Stomach (tissue), 8 donors: ENCODE measurements at regions not wholly inside any gene's neighbourhood (a gene's known extent, or its start where the extent isn't known, plus 50 kb on each side); places are given as distances from the start of the nearest gene placed in this dataset.
"Not testable (repeated sequence)": the region's sequence is repeated elsewhere in the genome, so short reads cannot be mapped to it uniquely, and the experiment has no call there.

Experiments used
- DNase-seq, 2 donors: peaks; one replicate each; pipeline versions ENCODE4 v3.0.0 to v3.0.0-alpha.2; 2013 to 2019
- H3K27ac ChIP-seq, 5 donors: fragments of 200-600 bp in 4 of 5; sonication (generic) in 4 of 5; one replicate each; pipeline ENCODE4 v1.5.1; 2013 to 2019; ENCODE audit warnings: mild to moderate bottlenecking in 1 of 5, moderate library complexity in 1 of 5
- H3K27me3 ChIP-seq, 3 donors: fragments of 200-600 bp; sonication (generic); one replicate each; pipeline ENCODE4 v1.5.1; 2017 to 2019; ENCODE audit warnings: mixed run types in 1 of 3
- H3K36me3 ChIP-seq, 4 donors: fragments of 200-600 bp; sonication (generic); 1 replicate in 3 of 4; 2 replicates in 1 of 4; pipeline ENCODE4 v1.5.1; 2016 to 2019
- H3K4me1 ChIP-seq, 4 donors: fragments of 200-600 bp; sonication (generic); one replicate each; pipeline ENCODE4 v1.5.1; 2016 to 2019
- H3K4me3 ChIP-seq, 4 donors: fragments of 200-600 bp; sonication (generic) in 3 of 4; one replicate each; pipeline ENCODE4 v1.5.1; 2016 to 2019; ENCODE audit warnings: mild to moderate bottlenecking in 1 of 4
- H3K9me3 ChIP-seq, 4 donors: fragments of 200-600 bp; sonication (generic); one replicate each; pipeline ENCODE4 v1.5.1; 2016 to 2019
- CTCF ChIP-seq, 7 experiments: fragments of 450-650 bp in 4 of 7; fragments of 200-600 bp in 3 of 7; sonication (generic) in 3 of 7; IDR thresholded peaks; one replicate each; pipeline ENCODE4 v1.5.1; 2016 to 2019; ENCODE audit warnings: antibody characterized with exemption in 7 of 7, control low read depth in 2 of 7, mild to moderate bottlenecking in 1 of 7
- EP300 ChIP-seq: sonication (generic); formaldehyde crosslinking; IDR thresholded peaks from one replicate; pipeline ENCODE4 v1.6.1; 2017; ENCODE audit warnings: antibody characterized with exemption
- POLR2A ChIP-seq, 4 donors: fragments of 450-650 bp; IDR thresholded peaks; one replicate each; pipeline ENCODE4 v1.6.1; 2016; ENCODE audit warnings: antibody characterized with exemption in 4 of 4, control low read depth in 2 of 4, mild to moderate bottlenecking in 1 of 4, moderate library complexity in 1 of 4
- POLR2AphosphoS5 ChIP-seq, 3 donors: sonication (generic); formaldehyde crosslinking; IDR thresholded peaks; one replicate each; pipeline ENCODE4 v1.6.1; 2016; ENCODE audit warnings: antibody characterized with exemption in 3 of 3
- WGBS, 5 donors: extraction: QIAGEN DNeasy Blood & Tissue Kit in 3 of 5; methylation state at CpG; one replicate each; pipeline versions ENCODE4 v1.1.5 to v1.1.7; 2013 to 2018; 5-methylcytosine and 5-hydroxymethylcytosine counted together
- intact Hi-C: fragments of 100-400 bp; cut with DNase I; formaldehyde crosslinking; loops from one replicate; pipeline ENCODE4 v1.15.1; 2023; ENCODE audit warnings: low total_unique reads
- donor health status: healthy with polysubstance abuse.
- donor health status: Bipolar disorder and iron deficiency.
- donor health status: healthy.

- 82 to 96% (median 87%) methylated on average over 3 of the region's 3 CpGs for WGBS, 5 donors
- H3K36me3 ChIP-seq, result no peaks in the 10 kb centered on the region
- H3K27ac ChIP-seq, result no peak overlapping the region
- DNase-seq, result no peak
- TF ChIP-seq CTCF (IDR thresholded peaks at IDR 0.05), result no peak
- no peak for TF ChIP-seq POLR2AphosphoS5 (IDR thresholded peaks at IDR 0.05)
- no peak for TF ChIP-seq EP300
- no peak for TF ChIP-seq POLR2A (IDR thresholded peaks at IDR 0.05)
- no peaks in the 10 kb centered on the region for H3K9me3 ChIP-seq
- H3K27me3 ChIP-seq, result peaks cover 0 to 5% (median 0%) of the 10 kb centered on the region in 3 donors
- no peak overlapping the region for H3K4me3 ChIP-seq
- no peaks in the 10 kb centered on the region for H3K4me1 ChIP-seq
- intact Hi-C loops, result no loop called here
Observed at GRCh38 chr7:148515237-148515636, 75.3 kb upstream of the C7orf33 start.

- intact Hi-C loops, result no loop called here
- WGBS, 5 donors, result 71 to 77% (median 73%) methylated on average over 6 of the region's 6 CpGs
- H3K4me1 ChIP-seq, result no peaks in the 10 kb centered on the region
- H3K27ac ChIP-seq, result no peak overlapping the region
- no peak for TF ChIP-seq EP300
- no peak for TF ChIP-seq CTCF (IDR thresholded peaks at IDR 0.05)
- no peak for TF ChIP-seq POLR2AphosphoS5 (IDR thresholded peaks at IDR 0.05)
- no peak for TF ChIP-seq POLR2A (IDR thresholded peaks at IDR 0.05)
- no peak overlapping the region for H3K4me3 ChIP-seq
- no peaks in the 10 kb centered on the region for H3K36me3 ChIP-seq
- peaks cover 0 to 11% (median 5%) of the 10 kb centered on the region in 3 donors for H3K27me3 ChIP-seq
- H3K9me3 ChIP-seq, result no peaks in the 10 kb centered on the region
- no peak for DNase-seq
Observed at GRCh38 chr7:148515728-148516695, 74.6 kb upstream of the C7orf33 start.

- 79 to 86% (median 81%) methylated on average over 4 of the region's 4 CpGs for WGBS, 5 donors
- H3K36me3 ChIP-seq, H3K27ac ChIP-seq, DNase-seq, intact Hi-C loops, H3K4me3 ChIP-seq, H3K9me3 ChIP-seq, H3K4me1 ChIP-seq: not testable (repeated sequence)
- peaks cover 0 to 28% (median 5%) of the 10 kb centered on the region in 3 donors for H3K27me3 ChIP-seq
Observed at GRCh38 chr7:148519386-148519785, 71.2 kb upstream of the C7orf33 start.

GRCh38 chr7:148521271-148521670, 69.3 kb upstream of the C7orf33 start:
- Histone ChIP-seq H3K4me3 (no peak overlapping the region), H3K27ac (no peak overlapping the region), H3K27me3 (peaks cover 0 to 28% (median 5%) of the 10 kb centered on the region in 3 donors), H3K4me1 (no peaks in the 10 kb centered on the region), H3K36me3 (no peaks in the 10 kb centered on the region), H3K9me3 (no peaks in the 10 kb centered on the region)
- no peak for DNase-seq
- no peak for TF ChIP-seq EP300
- no peak for TF ChIP-seq POLR2AphosphoS5 (IDR thresholded peaks at IDR 0.05)
- no peak for TF ChIP-seq CTCF (IDR thresholded peaks at IDR 0.05)
- TF ChIP-seq POLR2A (IDR thresholded peaks at IDR 0.05), result no peak
- 49 to 64% (median 53%) methylated on average over 7 of the region's 7 CpGs for WGBS, 5 donors
- intact Hi-C loops, result no loop called here

- DNase-seq, result no peak
- Histone ChIP-seq H3K27ac (no peak overlapping the region), H3K4me3 (no peak overlapping the region), H3K4me1 (no peaks in the 10 kb centered on the region), H3K27me3 (peaks cover 0 to 28% (median 5%) of the 10 kb centered on the region in 3 donors), H3K36me3 (no peaks in the 10 kb centered on the region), H3K9me3 (no peaks in the 10 kb centered on the region)
- no peak for TF ChIP-seq CTCF (IDR thresholded peaks at IDR 0.05)
- TF ChIP-seq EP300, result no peak
- TF ChIP-seq POLR2AphosphoS5 (IDR thresholded peaks at IDR 0.05), result no peak
- no peak for TF ChIP-seq POLR2A (IDR thresholded peaks at IDR 0.05)
- intact Hi-C loops, result no loop called here
- 40 to 56% (median 48%) methylated on average over 4 of the region's 4 CpGs for WGBS, 5 donors
Observed at GRCh38 chr7:148523550-148523949, 67.0 kb upstream of the C7orf33 start.
